Thyroid gland (tissue), 4 donors: ENCODE measurements at regions not wholly inside any gene's neighbourhood (a gene's known extent, or its start where the extent isn't known, plus 50 kb on each side); places are given as distances from the start of the nearest gene placed in this dataset.

Experiments used
- POLR2A ChIP-seq, 2 donors: fragments of 450-650 bp; IDR thresholded peaks; one replicate each; pipeline ENCODE4 v1.6.1; 2017; ENCODE audit warnings: antibody characterized with exemption in 2 of 2, mild to moderate bottlenecking in 2 of 2, moderate library complexity in 1 of 2
- TF ChIP-seq, protein P1 (sequence below), 6 experiments: fragments of 200-600 bp in 3 of 6; fragments of 450-650 bp in 3 of 6; sonication (generic) in 3 of 6; IDR thresholded peaks; one replicate each; pipeline ENCODE4 v1.5.1; 2016 to 2019; ENCODE audit warnings: antibody characterized with exemption in 6 of 6, mild to moderate bottlenecking in 2 of 6, inconsistent platforms in 1 of 6, moderate library complexity in 1 of 6

DNA sequence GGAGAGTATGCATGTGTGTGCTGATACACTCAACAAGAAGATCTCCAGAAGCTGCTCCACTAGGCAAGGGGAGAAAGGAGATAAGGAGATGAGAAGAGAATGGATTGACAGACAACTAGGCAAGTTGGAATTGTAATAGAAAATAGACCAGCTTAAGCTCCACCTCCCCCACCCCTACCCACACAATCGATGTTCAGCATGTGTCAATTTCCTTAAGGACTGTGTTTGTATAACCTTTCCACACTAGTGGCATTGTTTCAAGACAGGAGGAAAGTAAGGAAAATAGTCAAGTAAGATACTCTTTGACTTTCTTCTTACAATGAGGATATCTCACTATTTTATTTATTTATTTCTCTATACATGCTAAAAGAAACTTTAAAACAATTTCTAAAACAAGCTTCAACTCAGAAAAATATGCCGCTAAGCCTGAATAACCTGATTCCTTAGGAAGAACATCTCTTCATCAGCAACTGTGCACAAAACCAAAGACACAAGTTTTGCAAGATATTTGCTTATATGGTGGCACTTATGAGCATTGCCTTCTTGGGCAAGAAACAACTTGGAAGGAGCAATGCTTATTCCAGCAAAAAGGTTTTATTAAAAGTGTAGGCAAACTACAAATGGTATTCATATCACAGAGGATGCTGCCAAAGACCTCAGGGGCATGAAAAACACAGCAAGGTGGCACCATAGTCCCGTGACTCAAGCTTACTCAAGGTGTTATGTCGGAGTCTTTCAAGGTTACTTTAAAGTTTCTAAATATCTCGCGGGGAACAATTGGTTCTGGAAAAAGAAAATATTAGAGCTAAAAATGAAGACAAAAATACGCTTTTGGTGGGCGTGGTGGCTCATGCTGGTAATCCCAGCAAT, 249.1 kb downstream of the COL12A1 start:
- TF ChIP-seq, protein P1, sequence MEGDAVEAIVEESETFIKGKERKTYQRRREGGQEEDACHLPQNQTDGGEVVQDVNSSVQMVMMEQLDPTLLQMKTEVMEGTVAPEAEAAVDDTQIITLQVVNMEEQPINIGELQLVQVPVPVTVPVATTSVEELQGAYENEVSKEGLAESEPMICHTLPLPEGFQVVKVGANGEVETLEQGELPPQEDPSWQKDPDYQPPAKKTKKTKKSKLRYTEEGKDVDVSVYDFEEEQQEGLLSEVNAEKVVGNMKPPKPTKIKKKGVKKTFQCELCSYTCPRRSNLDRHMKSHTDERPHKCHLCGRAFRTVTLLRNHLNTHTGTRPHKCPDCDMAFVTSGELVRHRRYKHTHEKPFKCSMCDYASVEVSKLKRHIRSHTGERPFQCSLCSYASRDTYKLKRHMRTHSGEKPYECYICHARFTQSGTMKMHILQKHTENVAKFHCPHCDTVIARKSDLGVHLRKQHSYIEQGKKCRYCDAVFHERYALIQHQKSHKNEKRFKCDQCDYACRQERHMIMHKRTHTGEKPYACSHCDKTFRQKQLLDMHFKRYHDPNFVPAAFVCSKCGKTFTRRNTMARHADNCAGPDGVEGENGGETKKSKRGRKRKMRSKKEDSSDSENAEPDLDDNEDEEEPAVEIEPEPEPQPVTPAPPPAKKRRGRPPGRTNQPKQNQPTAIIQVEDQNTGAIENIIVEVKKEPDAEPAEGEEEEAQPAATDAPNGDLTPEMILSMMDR (IDR thresholded peaks at IDR 0.05), result no peak
- TF ChIP-seq POLR2A (IDR thresholded peaks at IDR 0.05), result no peak
